WTC11 (cell line): ENCODE measurements at regions not wholly inside any gene's neighbourhood (a gene's known extent, or its start where the extent isn't known, plus 50 kb on each side); places are given as distances from the start of the nearest gene placed in this dataset.

Source experiments
- ATAC-seq: fragments of 200-7000 bp; cut with Tn5 transposase; 2 replicates; pipeline ENCODE4 v1.10.0; 2021; ENCODE audit warnings: mild to moderate bottlenecking, moderate library complexity
- CTCF ChIA-PET: fragments of 300-600 bp; sonication (Branson Sonifier 250); formaldehyde crosslinking; loops from one replicate; lab custom pipeline; 2021; ENCODE audit warnings: antibody characterized with exemption; lab: Charles Lee
- POLR2A ChIA-PET: fragments of 350-600 bp; sonication (Branson Sonifier 250); formaldehyde crosslinking; loops from one replicate; lab custom pipeline; 2021; ENCODE audit warnings: antibody characterized with exemption; lab: Charles Lee
- DNase-seq: peaks from one replicate; pipeline ENCODE4 v3.0.0; 2021; ENCODE audit warnings: low spot score
- H3K27ac Mint-ChIP-seq: 2 replicates; pipeline ENCODE4 v1.8.0; 2021; ENCODE audit warnings: mixed read lengths
- H3K27me3 Mint-ChIP-seq: 2 replicates; pipeline ENCODE4 v1.8.0; 2021; ENCODE audit warnings: low read depth, mild to moderate bottlenecking, moderate library complexity, mixed read lengths
- H3K36me3 Mint-ChIP-seq: 2 replicates; pipeline ENCODE4 v1.8.0; 2021; ENCODE audit warnings: mixed read lengths
- H3K4me1 Mint-ChIP-seq: 2 replicates; pipeline ENCODE4 v1.8.0; 2022; ENCODE audit warnings: mixed read lengths
- H3K4me3 Mint-ChIP-seq: 2 replicates; pipeline ENCODE4 v1.8.0; 2021; ENCODE audit warnings: mild to moderate bottlenecking, moderate library complexity, mixed read lengths
- H3K9me3 Mint-ChIP-seq: 2 replicates; pipeline ENCODE4 v1.8.0; 2021; ENCODE audit warnings: mixed read lengths
- CREB1 ChIP-seq: sonication (generic); formaldehyde crosslinking; IDR thresholded peaks from 2 replicates; pipeline ENCODE4 v1.8.0; 2023; ENCODE audit warnings: mild to moderate bottlenecking, missing genetic modification reagents
- E2F5 ChIP-seq: sonication (generic); formaldehyde crosslinking; IDR thresholded peaks from 2 replicates; pipeline ENCODE4 v1.8.1; 2022; ENCODE audit warnings: mild to moderate bottlenecking, moderate library complexity, missing genetic modification reagents
- EMX1 ChIP-seq: fragments of 250-450 bp; sonication (Bioruptor Pico); IDR thresholded peaks from 2 replicates; pipeline ENCODE4 v1.8.0; 2021; ENCODE audit warnings: mild to moderate bottlenecking
- FOXP4 ChIP-seq: sonication (generic); formaldehyde crosslinking; IDR thresholded peaks from 2 replicates; pipeline ENCODE4 v1.8.0; 2022; ENCODE audit warnings: mild to moderate bottlenecking, missing genetic modification reagents
- GTF2I ChIP-seq: fragments of 250-450 bp; sonication (Bioruptor Pico); conservative IDR thresholded peaks from 2 replicates; pipeline ENCODE4 v1.4.0; 2021; ENCODE audit warnings: mild to moderate bottlenecking
- JUN ChIP-seq: sonication (generic); formaldehyde crosslinking; IDR thresholded peaks from 2 replicates; pipeline ENCODE4 v1.8.0; 2023; ENCODE audit warnings: mild to moderate bottlenecking, missing genetic modification reagents
- KAT7 ChIP-seq: sonication (generic); formaldehyde crosslinking; IDR thresholded peaks from 2 replicates; pipeline ENCODE4 v1.8.1; 2023; ENCODE audit warnings: missing genetic modification reagents, mild to moderate bottlenecking, borderline replicate concordance
- NFATC4 ChIP-seq: fragments of 250-450 bp; sonication (Bioruptor Pico); IDR thresholded peaks from 2 replicates; pipeline ENCODE4 v1.9.0; 2021; ENCODE audit warnings: mild to moderate bottlenecking
- RELA ChIP-seq: sonication (generic); formaldehyde crosslinking; IDR thresholded peaks from 2 replicates; pipeline ENCODE4 v1.8.1; 2022; ENCODE audit warnings: missing genetic modification reagents, mild to moderate bottlenecking, borderline replicate concordance
- RORB ChIP-seq: fragments of 250-450 bp; sonication (Bioruptor Pico); IDR thresholded peaks from 2 replicates; pipeline ENCODE4 v1.9.0; 2021; ENCODE audit warnings: mild to moderate bottlenecking
- SP1 ChIP-seq: sonication (generic); formaldehyde crosslinking; conservative IDR thresholded peaks from 2 replicates; pipeline ENCODE4 v1.8.1; 2022; ENCODE audit warnings: missing genetic modification reagents
- ZBTB21 ChIP-seq: sonication (generic); formaldehyde crosslinking; IDR thresholded peaks from 2 replicates; pipeline ENCODE4 v1.8.1; 2023; ENCODE audit warnings: mild to moderate bottlenecking, missing genetic modification reagents, borderline replicate concordance
- ZNF263 ChIP-seq: sonication (generic); formaldehyde crosslinking; IDR thresholded peaks from 2 replicates; pipeline ENCODE4 v1.8.1; 2022; ENCODE audit warnings: low read depth, mild to moderate bottlenecking, moderate library complexity, missing genetic modification reagents
- ZNF416 ChIP-seq: fragments of 250-450 bp; sonication (Bioruptor Pico); IDR thresholded peaks from 2 replicates; pipeline ENCODE4 v1.9.0; 2021; ENCODE audit warnings: mild to moderate bottlenecking, inconsistent platforms
- ZNF425 ChIP-seq: fragments of 250-450 bp; sonication (Bioruptor Pico); conservative IDR thresholded peaks from 2 replicates; pipeline ENCODE4 v1.9.0; 2021; ENCODE audit warnings: mild to moderate bottlenecking
- ZNF671 ChIP-seq: fragments of 250-450 bp; sonication (Bioruptor Pico); IDR thresholded peaks from 2 replicates; pipeline ENCODE4 v1.8.0; 2021; ENCODE audit warnings: mild to moderate bottlenecking
- TF ChIP-seq, protein P1 (sequence below): fragments of 250-450 bp; sonication (Bioruptor Pico); IDR thresholded peaks from 2 replicates; pipeline ENCODE4 v1.9.0; 2021; ENCODE audit warnings: mild to moderate bottlenecking
- TF ChIP-seq, protein P2 (sequence below): sonication (generic); formaldehyde crosslinking; IDR thresholded peaks from 2 replicates; pipeline ENCODE4 v1.8.0; 2022; ENCODE audit warnings: mild to moderate bottlenecking, missing genetic modification reagents
- TF ChIP-seq, protein P3 (sequence below): sonication (generic); formaldehyde crosslinking; IDR thresholded peaks from 2 replicates; pipeline ENCODE4 v1.8.0; 2023; ENCODE audit warnings: missing genetic modification reagents
- TF ChIP-seq, protein P4 (sequence below): sonication (generic); formaldehyde crosslinking; IDR thresholded peaks from 2 replicates; pipeline ENCODE4 v1.8.1; 2022; ENCODE audit warnings: mild to moderate bottlenecking, missing genetic modification reagents, moderate library complexity, borderline replicate concordance

DNA sequence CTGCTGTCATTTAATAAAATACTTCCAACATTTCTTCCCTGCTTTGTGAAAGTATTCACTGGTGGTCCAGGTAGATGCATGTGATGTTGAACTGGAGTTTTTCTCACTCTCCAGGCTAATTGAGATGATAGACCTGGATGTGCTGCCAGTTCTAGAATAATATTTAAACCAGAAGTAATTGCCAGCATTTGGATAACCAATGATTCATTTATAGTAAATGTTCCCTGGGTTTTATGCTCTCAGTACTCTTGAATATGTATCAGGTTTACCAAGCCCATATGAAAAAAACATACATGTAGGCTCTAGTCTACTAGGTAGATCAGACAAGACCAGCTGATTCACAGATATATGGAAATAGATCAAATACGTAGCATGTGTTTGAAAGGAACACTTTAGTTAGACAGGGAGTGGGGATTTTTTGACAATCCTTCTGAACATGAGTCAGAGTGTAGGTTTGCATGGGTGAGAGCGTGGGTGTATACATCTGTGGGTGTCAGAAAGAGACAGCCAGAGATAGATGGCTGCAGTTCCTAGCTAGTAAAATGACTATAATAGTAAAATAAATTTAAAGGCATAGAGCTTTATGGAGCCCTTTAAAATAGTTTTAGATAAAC, 115.1 kb downstream of the NAB1 start:
- no peak for ATAC-seq
- CTCF ChIA-PET: no interaction called here

GRCh38 chr2:190765386-190766173, 115.0 kb upstream of the GLS start:
- no peaks in the 10 kb centered on the region for H3K27me3 Mint-ChIP-seq
- no peaks in the 10 kb centered on the region for H3K36me3 Mint-ChIP-seq
- CTCF ChIA-PET: interaction anchor here (0.9 kb wide), 1 partner anchor 68 kb away, joined by 4 read pairs; no protein-coding TSS in a partner anchor
- TF ChIP-seq E2F5 (CRISPR knock-in tag) (no peak), CREB1 (CRISPR knock-in tag) (no peak), ZNF416 (CRISPR knock-in tag) (no peak), SP1 (no peak), EMX1 (CRISPR knock-in tag) (no peak), ZBTB21 (CRISPR knock-in tag) (no peak), ZNF671 (CRISPR knock-in tag) (no peak), ZNF425 (CRISPR knock-in tag) (no peak), RELA (no peak), KAT7 (CRISPR knock-in tag) (no peak), RORB (CRISPR knock-in tag) (no peak)
- TF ChIP-seq, protein P1, sequence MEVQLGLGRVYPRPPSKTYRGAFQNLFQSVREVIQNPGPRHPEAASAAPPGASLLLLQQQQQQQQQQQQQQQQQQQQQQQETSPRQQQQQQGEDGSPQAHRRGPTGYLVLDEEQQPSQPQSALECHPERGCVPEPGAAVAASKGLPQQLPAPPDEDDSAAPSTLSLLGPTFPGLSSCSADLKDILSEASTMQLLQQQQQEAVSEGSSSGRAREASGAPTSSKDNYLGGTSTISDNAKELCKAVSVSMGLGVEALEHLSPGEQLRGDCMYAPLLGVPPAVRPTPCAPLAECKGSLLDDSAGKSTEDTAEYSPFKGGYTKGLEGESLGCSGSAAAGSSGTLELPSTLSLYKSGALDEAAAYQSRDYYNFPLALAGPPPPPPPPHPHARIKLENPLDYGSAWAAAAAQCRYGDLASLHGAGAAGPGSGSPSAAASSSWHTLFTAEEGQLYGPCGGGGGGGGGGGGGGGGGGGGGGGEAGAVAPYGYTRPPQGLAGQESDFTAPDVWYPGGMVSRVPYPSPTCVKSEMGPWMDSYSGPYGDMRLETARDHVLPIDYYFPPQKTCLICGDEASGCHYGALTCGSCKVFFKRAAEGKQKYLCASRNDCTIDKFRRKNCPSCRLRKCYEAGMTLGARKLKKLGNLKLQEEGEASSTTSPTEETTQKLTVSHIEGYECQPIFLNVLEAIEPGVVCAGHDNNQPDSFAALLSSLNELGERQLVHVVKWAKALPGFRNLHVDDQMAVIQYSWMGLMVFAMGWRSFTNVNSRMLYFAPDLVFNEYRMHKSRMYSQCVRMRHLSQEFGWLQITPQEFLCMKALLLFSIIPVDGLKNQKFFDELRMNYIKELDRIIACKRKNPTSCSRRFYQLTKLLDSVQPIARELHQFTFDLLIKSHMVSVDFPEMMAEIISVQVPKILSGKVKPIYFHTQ (CRISPR knock-in tag): no peak
- TF ChIP-seq, protein P2, sequence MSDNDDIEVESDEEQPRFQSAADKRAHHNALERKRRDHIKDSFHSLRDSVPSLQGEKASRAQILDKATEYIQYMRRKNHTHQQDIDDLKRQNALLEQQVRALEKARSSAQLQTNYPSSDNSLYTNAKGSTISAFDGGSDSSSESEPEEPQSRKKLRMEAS (CRISPR knock-in tag): no peak
- TF ChIP-seq, protein P3, sequence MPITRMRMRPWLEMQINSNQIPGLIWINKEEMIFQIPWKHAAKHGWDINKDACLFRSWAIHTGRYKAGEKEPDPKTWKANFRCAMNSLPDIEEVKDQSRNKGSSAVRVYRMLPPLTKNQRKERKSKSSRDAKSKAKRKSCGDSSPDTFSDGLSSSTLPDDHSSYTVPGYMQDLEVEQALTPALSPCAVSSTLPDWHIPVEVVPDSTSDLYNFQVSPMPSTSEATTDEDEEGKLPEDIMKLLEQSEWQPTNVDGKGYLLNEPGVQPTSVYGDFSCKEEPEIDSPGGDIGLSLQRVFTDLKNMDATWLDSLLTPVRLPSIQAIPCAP: no peak
- TF ChIP-seq, protein P4, sequence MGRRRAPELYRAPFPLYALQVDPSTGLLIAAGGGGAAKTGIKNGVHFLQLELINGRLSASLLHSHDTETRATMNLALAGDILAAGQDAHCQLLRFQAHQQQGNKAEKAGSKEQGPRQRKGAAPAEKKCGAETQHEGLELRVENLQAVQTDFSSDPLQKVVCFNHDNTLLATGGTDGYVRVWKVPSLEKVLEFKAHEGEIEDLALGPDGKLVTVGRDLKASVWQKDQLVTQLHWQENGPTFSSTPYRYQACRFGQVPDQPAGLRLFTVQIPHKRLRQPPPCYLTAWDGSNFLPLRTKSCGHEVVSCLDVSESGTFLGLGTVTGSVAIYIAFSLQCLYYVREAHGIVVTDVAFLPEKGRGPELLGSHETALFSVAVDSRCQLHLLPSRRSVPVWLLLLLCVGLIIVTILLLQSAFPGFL (CRISPR knock-in tag): no peak
- ATAC-seq (no peak), DNase-seq (no peak)
- peaks cover 1% of the 10 kb centered on the region for H3K9me3 Mint-ChIP-seq
- POLR2A ChIA-PET: no interaction called here
- no peaks in the 10 kb centered on the region for H3K4me1 Mint-ChIP-seq
- H3K4me3 Mint-ChIP-seq: no peak overlapping the region
- no peak overlapping the region for H3K27ac Mint-ChIP-seq

More for the DNA sequence above, 115.1 kb downstream of the NAB1 start:
- DNase-seq: no peak
- Mint-ChIP-seq H3K4me1 (no peaks in the 10 kb centered on the region), H3K9me3 (peaks cover 7% of the 10 kb centered on the region), H3K27ac (no peak overlapping the region), H3K27me3 (no peaks in the 10 kb centered on the region), H3K4me3 (no peak overlapping the region), H3K36me3 (no peaks in the 10 kb centered on the region)
- no peak for TF ChIP-seq ZNF263
- TF ChIP-seq FOXP4 (CRISPR knock-in tag): no peak
- TF ChIP-seq JUN (CRISPR knock-in tag): no peak
- TF ChIP-seq NFATC4 (CRISPR knock-in tag): no peak
- no peak for TF ChIP-seq GTF2I
- POLR2A ChIA-PET: no interaction called here
